Suppressor macrophage treated with lipopolysaccharide for 4 hours (primary cell): ENCODE measurements at regions not wholly inside any gene's neighbourhood (a gene's known extent, or its start where the extent isn't known, plus 50 kb on each side); places are given as distances from the start of the nearest gene placed in this dataset.

Experiments
- DNase-seq: peaks from one replicate; pipeline ENCODE4 v3.0.0-alpha.2; 2020

- DNase-seq, result no peak
These were observed 101.2 kb downstream of the TLE3 start for GRCh38 chr15:69996321-69997160.

GRCh38 chr15:69997161-69997485, 100.6 kb downstream of the TLE3 start:
- DNase-seq, result no peak
